ENCODE measurements at regions not wholly inside any gene's neighbourhood (a gene's known extent, or its start where the extent isn't known, plus 50 kb on each side); places are given as distances from the start of the nearest gene placed in this dataset.

DNA sequence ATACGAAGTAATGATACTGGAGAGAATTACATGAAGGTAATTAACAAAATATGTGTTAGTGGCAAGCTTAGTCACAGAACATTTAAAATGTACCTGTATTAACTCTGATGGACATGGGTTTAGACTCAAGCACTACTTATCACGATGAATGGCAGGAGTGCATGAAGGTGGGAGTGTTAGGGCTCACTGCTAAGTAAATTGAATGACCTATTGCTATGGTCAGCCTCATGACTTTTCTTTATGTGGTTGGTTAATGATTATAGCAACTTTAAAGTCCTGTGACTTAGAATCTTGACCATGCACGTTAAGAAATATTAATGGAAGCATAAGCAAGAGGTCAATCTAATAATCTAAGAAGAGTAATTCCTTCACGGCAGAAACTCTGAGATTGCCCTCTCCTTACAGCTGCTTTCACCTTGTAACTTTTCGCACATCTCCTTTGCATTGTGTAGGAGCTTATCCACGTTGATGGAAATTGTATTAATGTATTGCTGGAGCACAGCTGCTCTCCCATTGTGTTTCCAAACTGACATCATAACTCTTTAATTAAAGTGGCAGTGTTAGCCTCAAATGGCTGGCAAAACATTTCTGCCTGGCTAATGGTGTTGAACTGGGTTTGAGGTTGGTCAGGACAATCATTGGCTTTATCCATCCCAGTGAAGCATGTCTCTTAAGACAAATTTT lies 114.5 kb downstream of the RXFP2 start:
- no peak for DNase-seq

DNA sequence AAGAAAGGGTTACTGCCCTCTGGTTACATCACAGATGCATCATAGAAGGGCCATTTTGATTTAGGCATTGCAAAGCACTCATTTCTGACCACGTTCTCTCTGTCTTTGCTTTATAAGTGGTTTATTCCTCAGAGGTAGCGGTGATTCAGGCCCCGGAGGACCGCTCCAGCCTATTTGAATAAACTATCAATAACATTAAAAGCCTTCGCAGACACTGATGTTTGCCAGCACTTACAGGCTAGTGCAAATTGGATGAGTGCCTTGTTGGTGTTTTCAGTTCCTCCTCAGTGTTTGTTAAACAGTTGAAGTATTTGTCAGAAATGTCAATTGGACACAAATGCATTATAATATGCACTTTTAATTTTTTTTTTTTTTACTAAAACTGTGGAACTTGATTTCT lies 120.2 kb downstream of the RXFP2 start:
- DNase-seq = no peak

- DNase-seq = no peak
Observed at GRCh38 chr13:31860002-31860401, 120.7 kb downstream of the RXFP2 start.

DNA sequence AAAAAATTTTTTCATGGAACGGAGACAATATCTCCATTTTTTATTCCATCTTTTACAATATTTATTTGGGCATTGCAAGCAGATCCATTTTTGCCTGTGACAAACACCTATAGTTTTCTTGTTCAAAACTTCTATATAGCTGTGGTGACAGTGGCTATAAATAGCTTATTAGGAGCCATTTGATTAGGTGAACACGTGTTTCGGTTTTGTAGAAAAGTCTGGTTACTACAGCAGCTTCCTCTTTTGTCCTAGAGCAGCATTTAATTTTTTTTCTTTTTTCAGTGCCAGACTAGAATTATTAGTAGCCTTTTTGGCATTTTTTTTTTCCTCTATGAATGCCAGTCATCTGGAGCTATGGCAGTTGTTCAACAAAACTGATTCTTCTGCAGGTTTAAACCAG lies 123.5 kb downstream of the RXFP2 start:
- peak; percentile 5 to 24 for DNase-seq

DNA sequence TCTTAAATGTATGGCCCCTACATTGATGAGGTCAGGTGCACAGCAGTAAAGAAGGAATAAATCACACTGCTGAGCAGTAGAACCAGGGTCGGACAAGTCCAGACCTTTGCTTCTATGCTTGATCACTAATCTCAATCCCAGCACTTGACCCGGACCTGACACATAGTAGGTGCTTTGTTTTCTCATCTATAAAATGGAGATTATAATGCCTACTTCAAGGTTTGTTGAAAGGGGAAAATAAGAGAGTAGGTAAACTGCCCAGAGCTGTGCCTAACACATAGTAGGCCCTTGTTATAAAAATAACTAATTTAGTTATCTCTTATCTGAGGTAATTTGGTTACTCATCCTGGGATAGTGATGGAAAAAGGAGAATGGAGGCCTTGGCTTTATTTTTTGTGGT lies 125.0 kb downstream of the RXFP2 start:
- no peak for DNase-seq

DNA sequence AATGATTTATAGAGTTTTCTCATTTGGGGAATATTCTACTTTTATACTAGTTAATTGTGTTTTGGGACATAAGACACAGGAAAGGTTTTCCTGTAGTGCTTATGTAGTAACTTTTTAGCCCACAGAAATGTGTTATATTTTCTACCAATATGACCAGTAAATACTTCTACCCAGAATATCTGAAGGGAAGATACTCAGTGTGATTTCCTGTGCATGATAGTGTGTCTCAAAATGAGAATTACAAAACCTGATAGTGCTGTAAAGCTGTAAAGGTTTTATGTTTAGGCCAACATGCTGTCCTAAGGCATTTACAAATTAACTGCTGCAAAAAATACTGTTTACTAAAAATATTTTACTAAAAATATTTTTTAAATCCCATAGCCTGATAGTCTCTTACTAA lies 126.8 kb downstream of the RXFP2 start:
- DNase-seq = no peak

DNA sequence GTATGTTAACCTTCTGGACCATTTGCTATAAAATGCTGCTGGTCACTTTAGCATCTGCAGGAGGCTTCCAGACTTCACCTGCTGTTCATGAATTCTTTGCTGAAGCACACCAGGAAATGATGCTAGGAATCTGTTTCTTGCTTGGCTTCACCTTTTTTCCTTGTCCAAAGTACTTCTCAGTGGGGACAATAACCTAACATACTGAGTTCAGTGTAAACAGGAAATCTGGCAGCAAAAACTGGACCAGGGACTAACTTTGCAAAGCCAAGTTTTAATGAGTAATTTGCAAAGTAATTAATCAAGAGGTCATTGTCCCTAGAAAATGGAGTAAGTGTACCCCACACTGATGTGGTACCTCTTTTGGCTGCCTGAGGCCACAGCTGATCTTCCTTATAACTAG lies 128.4 kb downstream of the RXFP2 start:
- DNase-seq = no peak

DNA sequence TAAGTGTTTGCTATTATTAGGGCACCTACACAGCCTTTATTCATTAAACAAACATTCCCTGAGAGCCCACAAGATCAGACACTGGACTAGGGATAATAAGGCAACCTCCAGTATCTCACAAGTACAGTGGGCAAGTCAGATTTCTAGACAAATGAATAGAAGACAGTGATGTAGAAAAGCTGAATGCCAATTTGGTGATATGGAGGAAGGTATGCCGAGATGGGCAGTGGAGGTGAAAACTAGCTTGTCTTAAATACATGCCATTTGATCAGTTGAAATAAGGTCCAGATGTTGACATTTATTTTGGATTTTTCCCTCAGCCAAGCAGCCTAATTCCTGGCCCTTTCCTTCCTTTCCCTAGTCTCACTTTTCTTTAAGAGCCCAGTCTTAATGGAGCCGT lies 130.3 kb downstream of the RXFP2 start:
- DNase-seq = no peak

GRCh38 chr13:31870511-31870910 lies 131.2 kb downstream of the RXFP2 start:
- no peak for DNase-seq

- DNase-seq = no peak
Observed at GRCh38 chr13:31873145-31873544, 133.8 kb downstream of the RXFP2 start.

- DNase-seq = no peak
Observed at GRCh38 chr13:31875134-31875533, 135.8 kb downstream of the RXFP2 start.

GRCh38 chr13:31878052-31878451 lies 138.7 kb downstream of the RXFP2 start:
- DNase-seq = no peak

GRCh38 chr13:31878495-31878894 lies 139.2 kb downstream of the RXFP2 start:
- DNase-seq = no peak

DNA sequence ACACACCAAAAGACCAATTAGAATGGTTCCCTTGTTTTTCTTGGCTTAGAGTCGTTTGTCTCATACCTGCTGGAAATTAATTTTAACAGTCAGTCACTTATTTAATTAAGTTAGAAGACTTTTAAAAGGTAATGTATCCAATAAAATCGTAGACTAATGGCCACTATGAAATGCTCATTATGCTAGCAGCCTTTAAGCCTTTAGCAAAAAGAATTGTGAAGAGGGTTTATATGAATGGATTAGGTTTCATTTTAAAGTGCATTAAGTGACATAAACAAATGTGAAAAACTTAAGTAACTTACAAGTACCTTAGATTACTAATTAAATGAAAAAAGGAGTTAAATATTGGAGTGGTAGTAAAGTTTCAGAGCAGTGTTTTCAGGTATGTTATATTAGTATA lies 139.6 kb downstream of the RXFP2 start:
- DNase-seq = no peak

GRCh38 chr13:31880851-31881494 lies 141.6 kb downstream of the RXFP2 start:
- no peak for DNase-seq

- no peak for DNase-seq
Observed at GRCh38 chr13:31881495-31881882, 142.2 kb downstream of the RXFP2 start.

DNA sequence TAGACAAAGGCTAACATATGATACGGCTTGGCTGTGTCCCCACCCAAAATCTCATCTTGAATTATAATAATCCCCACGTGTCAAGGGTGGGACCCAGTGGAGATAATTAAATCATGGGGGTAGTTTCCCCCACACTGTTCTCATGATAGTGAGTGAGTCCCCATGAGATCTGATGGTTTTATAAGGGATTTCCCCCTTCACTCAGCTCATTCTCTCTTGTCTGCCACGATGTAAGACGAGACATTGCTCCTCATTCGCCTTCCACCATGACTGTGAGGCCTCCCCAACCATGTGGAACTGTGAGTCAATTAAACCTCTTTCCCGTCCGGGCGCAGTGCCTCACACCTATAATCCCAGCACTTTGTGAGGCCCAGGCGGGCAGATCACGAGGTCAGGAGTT lies 143.5 kb downstream of the RXFP2 start:
- DNase-seq = no peak

DNA sequence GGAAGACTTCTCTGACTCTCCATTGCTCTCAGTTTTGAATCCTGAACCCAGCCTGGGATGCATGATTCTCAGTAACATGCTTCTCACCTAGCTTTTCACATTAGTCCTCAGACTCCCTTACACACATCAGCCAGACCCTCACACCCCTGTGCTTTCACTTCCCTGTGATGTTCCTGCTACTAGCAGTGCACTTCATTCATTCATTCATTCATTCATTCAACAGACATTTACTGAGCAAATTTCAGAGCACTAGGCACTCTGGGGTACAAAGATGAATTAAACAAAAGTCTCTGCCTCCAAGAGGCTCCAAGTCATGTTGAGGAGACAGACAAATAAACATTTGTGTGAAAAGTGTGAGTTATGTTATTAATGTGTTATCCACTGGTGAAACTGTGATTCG lies 145.2 kb downstream of the RXFP2 start:
- DNase-seq = no peak

DNA sequence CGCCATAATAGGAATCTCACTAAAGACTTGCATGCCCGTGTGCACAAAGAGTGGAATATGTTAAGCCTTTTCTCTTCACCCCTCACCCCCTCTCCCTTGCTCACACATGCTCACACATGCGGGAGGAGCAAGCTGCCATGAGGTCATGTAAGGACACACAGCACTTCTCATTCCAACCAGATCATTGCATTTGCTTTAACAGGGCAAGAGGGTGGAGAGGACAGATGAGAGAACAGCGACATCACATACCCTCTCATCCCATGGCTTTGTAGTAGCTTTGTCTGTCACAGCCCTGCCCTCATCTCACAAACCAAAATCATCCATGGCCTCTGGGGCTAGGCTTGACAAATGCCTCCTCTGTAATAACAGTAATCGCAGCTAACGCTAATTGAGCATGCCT lies 145.6 kb upstream of the FRY start:
- DNase-seq = no peak

- DNase-seq = no peak
Observed at GRCh38 chr13:31887286-31887685, 144.3 kb upstream of the FRY start.

DNA sequence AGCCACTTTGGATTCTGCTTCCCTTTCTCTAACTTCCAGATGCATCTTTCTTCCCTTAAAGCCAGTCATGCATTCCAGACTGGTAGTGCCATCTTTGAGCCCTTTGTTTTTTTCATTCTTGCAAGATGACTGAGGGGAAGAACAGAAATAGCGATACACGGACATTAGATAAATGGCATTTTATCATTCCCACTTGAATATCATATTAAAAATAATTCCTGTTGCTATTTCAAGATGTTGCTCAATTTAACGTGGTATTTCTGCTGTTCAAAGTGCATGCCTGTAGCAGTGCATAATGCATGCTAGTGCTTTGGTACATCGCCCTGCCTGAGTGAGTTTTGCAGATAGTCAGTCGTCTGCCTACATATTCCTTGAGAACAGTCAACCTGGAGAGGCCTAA lies 140.6 kb upstream of the FRY start:
- DNase-seq = no peak

GRCh38 chr13:31891472-31891871 lies 140.1 kb upstream of the FRY start:
- no peak for DNase-seq

DNA sequence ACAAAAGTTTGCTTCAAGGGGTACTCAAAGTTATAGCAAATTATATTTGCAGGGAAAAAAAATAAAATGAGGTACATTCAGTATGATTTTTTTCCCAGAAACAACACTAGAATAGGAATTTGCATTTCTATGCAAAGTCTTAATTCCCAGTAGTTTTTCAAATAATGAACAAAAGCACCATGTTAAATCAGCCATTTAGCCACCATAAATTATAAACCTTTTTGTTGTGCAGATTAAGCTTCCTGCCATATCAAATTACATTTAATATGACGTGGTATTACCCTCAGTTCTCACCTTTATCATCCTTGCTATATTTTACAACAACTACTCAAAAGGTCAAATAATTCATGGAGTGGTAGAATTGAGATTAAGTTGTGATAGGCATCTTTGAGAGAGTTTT lies 136.6 kb upstream of the FRY start:
- DNase-seq = no peak

- no peak for DNase-seq
Observed at GRCh38 chr13:31895691-31896090, 135.9 kb upstream of the FRY start.

DNA sequence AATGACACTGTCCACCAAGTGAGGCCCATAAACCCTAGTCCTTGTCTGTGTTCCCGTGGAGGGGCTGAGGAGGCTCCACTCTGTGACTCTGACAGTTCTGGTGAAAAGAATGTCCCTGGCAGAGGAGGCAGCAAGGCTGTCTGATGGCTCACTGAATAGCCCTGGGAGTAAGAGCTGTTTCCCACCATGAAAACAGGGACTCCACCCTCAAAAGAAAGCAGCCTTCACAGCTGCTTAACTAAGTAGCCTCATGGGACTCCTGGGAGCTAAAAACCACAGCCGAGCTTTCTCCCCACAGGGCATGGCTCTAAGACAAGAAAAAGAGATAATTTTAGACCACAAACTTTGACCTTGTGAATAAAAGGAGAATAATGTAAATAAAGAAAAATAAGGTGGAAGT lies 135.1 kb upstream of the FRY start:
- no peak for DNase-seq
